Skeletal muscle tissue (tissue), 3 donors: ENCODE measurements at regions not wholly inside any gene's neighbourhood (a gene's known extent, or its start where the extent isn't known, plus 50 kb on each side); places are given as distances from the start of the nearest gene placed in this dataset.
"Not testable (repeated sequence)": the region's sequence is repeated elsewhere in the genome, so short reads cannot be mapped to it uniquely, and the experiment has no call there.

ENCODE experiments used
- H3K27ac ChIP-seq: one replicate; pipeline ENCODE4 v1.7.0; 2013; ENCODE audit warnings: mild to moderate bottlenecking, low read depth, low read length, inconsistent platforms
- H3K27me3 ChIP-seq, 3 donors: one replicate each; pipeline ENCODE4 v1.7.0; 2013; ENCODE audit warnings: low read length in 3 of 3; ENCODE audit not compliant: control insufficient read depth in 3 of 3, insufficient read depth in 3 of 3
- H3K36me3 ChIP-seq, 3 donors: one replicate each; pipeline ENCODE4 v1.7.0; 2013; ENCODE audit warnings: low read length in 3 of 3; ENCODE audit not compliant: control insufficient read depth in 3 of 3, insufficient read depth in 3 of 3
- H3K4me1 ChIP-seq, 3 donors: one replicate each; pipeline ENCODE4 v1.7.0; 2013; ENCODE audit warnings: low read length in 3 of 3, mild to moderate bottlenecking in 3 of 3; ENCODE audit not compliant: control insufficient read depth in 3 of 3, insufficient read depth in 3 of 3
- H3K4me3 ChIP-seq, 3 donors: one replicate each; pipeline ENCODE4 v1.7.0; 2013; ENCODE audit warnings: low read length in 3 of 3
- H3K9ac ChIP-seq, 3 donors: one replicate each; pipeline ENCODE4 v1.7.0; 2013; ENCODE audit warnings: low read length in 3 of 3, mild to moderate bottlenecking in 3 of 3, moderate library complexity in 2 of 3, low read depth in 1 of 3
- H3K9me3 ChIP-seq, 3 donors: one replicate each; pipeline ENCODE4 v1.7.0; 2013; ENCODE audit warnings: low read length in 3 of 3; ENCODE audit not compliant: control insufficient read depth in 3 of 3
- donor health status: Osteomylitis.

DNA sequence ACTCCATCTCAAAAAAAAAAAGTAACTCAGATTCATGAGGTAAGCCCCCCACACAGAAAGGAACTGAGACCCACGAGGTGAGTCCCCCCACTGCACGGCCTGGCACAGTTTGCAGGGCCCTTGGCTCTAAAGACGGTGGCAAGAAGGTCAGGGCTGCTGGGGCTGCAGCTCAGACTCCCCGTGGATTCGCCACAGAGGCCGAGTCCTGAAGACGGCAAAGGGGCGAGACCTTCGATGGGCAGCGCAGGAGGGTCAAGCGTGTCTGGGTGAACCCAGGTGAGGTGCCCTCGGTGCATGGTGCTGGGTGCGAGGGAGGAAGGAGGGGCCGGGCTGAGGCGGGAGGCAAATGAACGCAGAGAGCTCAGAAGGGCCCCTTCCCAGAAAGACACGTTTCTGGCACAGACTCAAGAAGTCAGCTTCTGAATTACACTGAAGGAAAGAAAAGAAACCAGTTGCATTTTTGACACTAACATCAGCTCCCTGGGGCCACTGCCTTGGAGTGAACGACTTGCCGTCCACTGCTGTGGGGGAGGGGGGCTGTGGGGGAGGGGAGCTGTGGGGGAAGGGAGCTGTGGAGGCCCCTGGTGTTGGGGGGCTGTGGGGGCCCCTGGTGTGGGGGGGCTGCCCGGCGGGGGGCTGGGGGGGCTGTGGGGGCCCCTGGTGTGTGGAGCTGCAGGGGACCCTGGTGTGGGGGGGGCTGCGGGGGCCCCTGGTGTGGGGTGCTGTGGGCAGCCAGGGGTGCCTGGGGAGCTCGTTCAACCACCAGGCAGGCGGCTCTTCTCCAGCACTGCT, 69.8 kb upstream of the METRNL start:
- Histone ChIP-seq H3K9me3 (no peaks in the 10 kb centered on the region), H3K27me3 (no peaks in the 10 kb centered on the region), H3K36me3 (peaks cover 0 to 10% (median 6%) of the 10 kb centered on the region in 3 donors), H3K4me1 (peaks cover 0 to 20% (median 10%) of the 10 kb centered on the region in 3 donors), H3K4me3 (no peak overlapping the region), H3K27ac (no peak overlapping the region), H3K9ac (no peak overlapping the region)

DNA sequence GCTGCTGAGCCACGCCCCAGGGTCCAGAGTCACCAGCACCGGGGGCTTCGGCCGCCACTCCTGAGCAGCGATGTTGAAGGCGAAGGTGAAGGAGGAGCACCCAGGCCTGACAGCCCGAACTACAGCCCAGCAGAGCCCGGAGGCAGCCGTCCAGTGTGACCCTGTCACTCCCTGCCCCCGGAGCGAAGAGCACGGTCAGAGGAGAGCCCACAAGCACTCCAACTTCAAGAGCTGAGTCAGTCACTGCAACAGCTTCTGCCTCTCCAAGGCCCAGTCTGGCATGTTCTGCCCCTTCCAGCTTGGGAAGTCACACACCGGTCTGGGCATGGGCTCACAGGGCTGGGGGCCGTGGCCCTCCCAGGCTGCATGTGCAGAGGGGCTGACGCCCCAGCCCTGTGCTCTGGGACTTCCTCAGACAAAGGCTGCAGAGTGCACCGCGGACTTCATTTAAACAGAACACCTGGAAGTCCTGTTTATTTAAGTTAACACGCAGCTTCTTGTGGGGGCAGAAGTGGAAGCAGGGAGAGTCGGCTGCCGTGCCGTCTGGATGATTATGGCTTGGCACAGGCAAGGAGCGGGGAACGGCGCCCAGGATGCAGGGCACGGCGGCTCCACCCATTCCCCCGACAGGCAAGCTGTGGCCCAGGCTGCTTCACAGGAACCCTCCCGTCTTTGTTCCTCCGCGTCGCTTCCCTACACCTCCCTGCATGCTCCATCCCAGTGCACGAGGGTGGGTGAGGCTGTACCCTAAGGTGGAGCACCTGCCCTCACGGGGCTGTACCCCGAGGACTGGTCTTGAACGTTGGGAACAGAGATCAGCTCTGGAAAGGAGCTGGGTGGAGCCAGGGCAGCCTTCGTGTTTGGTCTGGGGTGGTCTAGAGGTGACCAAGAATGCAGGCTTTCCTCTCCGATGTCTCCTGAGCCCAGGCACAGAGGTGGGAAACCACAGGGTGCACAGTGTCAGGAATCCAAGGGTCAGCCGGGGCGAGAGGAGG, 68.9 kb upstream of the METRNL start:
- Histone ChIP-seq H3K4me3 (no peak overlapping the region), H3K27ac (no peak overlapping the region), H3K4me1 (peaks cover 0 to 20% (median 10%) of the 10 kb centered on the region in 3 donors), H3K36me3 (peaks cover 0 to 3% (median 0%) of the 10 kb centered on the region in 3 donors), H3K9ac (no peak overlapping the region), H3K27me3 (no peaks in the 10 kb centered on the region), H3K9me3 (no peaks in the 10 kb centered on the region)

DNA sequence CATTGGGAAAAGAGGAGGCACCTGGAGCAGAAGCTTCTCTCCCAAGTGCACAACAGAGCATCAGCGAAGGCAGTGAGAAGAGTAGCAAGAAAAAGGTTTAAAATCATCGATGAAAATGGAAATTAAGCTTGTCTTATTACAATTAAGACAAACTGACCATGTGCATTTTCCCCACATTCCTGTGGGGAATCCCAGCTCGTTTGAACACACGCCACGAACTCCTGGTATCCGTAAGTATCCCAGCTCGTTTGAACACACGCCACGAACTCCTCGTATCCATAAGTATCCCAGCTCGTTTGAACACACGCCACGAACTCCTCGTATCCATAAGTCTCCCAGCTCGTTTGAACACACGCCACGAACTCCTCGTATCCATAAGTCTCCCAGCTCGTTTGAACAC, 67.7 kb upstream of the METRNL start:
- not testable (repeated sequence) for H3K27ac ChIP-seq, H3K36me3 ChIP-seq, H3K9ac ChIP-seq, H3K4me3 ChIP-seq, H3K27me3 ChIP-seq, H3K9me3 ChIP-seq
- peaks cover 0 to 14% (median 7%) of the 10 kb centered on the region in 3 donors for H3K4me1 ChIP-seq

DNA sequence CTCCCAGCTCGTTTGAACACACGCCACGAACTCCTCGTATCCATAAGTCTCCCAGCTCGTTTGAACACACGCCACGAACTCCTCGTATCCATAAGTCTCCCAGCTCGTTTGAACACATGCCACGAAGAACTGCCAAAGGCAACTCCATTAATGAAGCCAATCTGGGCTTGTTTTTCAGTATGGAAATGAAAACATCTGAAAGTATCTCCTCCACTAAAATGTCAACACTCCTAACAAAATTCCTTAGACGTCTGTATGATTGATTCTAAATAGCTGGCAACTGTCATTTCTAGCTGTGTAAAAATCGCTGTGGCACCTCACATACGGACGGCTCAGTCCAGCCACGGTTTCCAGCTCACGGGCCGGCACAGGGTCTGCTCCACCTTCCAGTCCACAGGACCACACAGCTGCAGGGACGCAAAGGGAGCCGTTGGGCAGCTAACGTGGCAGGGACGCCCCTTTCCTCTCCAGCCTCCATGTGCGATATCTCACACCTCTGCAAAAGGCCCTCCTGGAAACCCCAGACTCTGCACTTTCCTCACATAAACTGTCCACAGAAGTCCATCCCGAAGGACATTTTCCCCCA, 67.1 kb upstream of the METRNL start:
- Histone ChIP-seq H3K36me3 (peaks cover 0 to 3% (median 0%) of the 10 kb centered on the region in 3 donors), H3K27me3 (no peaks in the 10 kb centered on the region), H3K9me3 (no peaks in the 10 kb centered on the region), H3K27ac (no peak overlapping the region), H3K9ac (no peak overlapping the region), H3K4me1 (peaks cover 0 to 8% (median 2%) of the 10 kb centered on the region in 3 donors), H3K4me3 (no peak overlapping the region)

DNA sequence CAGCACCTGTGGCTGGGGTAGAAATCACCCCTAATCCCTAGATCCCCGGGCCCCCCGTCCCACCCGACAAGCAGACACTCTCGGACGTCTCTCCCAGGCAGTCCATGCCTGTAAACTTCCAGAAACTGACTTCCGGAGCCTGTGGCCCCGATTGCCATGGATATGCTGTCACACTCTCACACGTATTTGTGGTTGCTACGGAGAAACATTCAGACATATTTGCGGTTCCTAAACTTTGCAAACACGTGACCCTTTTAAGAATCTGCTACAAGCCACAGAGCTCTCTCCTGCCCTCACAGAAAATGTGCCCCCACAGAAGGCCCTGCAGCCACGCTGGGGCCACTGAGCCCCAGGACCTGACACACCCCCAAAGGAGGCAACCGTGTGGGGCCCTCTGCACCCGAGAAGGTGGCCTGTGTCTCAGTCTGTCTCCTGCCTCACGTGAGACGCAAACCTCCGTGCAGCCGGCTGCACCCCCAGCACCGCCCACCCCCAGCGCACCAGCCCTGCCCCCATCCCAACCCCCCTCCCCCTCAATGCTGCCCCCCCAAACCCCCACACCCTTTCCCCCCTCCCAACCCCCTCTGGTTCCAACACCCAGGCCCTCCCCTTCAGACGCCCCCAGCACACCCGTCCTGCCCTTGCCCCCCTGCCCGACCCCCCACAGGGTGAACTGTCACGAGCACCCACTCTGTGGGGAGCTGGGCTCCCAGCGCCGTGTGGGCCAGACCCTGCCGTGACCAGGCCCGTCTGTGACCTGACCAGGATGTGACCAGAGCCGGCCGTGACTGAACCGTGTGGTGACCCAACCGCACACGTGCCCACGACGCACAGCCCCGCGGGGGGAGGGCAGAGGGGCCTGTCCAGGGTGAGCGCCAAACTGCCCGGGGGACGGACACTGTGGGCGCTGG, 66.3 kb upstream of the METRNL start:
- no peak overlapping the region for H3K27ac ChIP-seq
- H3K9ac ChIP-seq, result no peak overlapping the region
- no peak overlapping the region for H3K4me3 ChIP-seq

DNA sequence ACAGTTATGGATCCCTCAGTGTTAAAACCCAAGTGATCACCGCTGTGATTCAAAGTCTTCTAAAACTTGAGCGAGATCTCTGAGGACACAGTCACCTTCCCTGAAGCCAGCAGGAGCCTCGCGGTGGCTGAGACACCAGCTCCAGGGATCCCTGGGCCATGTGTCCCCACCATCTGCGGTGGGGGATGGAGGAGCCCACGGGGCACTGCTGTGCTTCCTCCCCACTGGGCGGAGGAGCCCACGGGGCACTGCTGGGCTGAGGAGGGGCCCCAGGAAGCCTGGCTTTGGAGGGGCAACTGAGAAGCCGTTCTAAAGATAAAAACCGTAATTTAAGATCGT, 65.7 kb upstream of the METRNL start:
- H3K9me3 ChIP-seq, result no peaks in the 10 kb centered on the region
- H3K27ac ChIP-seq, result no peak overlapping the region
- no peaks in the 10 kb centered on the region for H3K4me1 ChIP-seq
- peaks cover 0 to 6% (median 0%) of the 10 kb centered on the region in 3 donors for H3K36me3 ChIP-seq
- H3K27me3 ChIP-seq, result no peaks in the 10 kb centered on the region
- H3K4me3 ChIP-seq, result no peak overlapping the region
- H3K9ac ChIP-seq, result no peak overlapping the region

More for the DNA sequence above, 66.3 kb upstream of the METRNL start:
- Histone ChIP-seq H3K9me3 (no peaks in the 10 kb centered on the region), H3K36me3 (peaks cover 0 to 6% (median 0%) of the 10 kb centered on the region in 3 donors), H3K27me3 (no peaks in the 10 kb centered on the region), H3K4me1 (no peaks in the 10 kb centered on the region)

DNA sequence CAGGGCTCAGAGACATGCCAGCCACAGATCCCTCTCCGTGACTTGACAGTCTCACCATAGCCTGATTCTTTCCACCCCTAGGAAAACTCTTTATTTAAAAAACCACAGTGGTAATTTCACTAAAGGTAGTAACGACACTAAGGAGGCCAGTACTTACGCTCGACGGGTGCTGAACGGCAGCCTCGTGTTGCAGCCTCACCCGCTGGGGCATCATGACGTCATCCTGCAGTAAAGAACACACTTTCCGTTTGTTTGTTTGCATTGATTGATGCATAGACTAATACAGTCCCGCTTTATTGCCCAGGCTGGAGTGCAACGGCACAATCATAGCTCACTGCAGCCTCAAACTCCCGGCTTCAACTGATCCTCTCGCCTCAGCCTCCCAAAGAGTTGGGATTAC, 65.1 kb upstream of the METRNL start:
- Histone ChIP-seq H3K9ac (no peak overlapping the region), H3K27me3 (no peaks in the 10 kb centered on the region), H3K27ac (no peak overlapping the region), H3K36me3 (peaks cover 0 to 6% (median 0%) of the 10 kb centered on the region in 3 donors), H3K4me3 (no peak overlapping the region), H3K9me3 (no peaks in the 10 kb centered on the region), H3K4me1 (no peaks in the 10 kb centered on the region)

DNA sequence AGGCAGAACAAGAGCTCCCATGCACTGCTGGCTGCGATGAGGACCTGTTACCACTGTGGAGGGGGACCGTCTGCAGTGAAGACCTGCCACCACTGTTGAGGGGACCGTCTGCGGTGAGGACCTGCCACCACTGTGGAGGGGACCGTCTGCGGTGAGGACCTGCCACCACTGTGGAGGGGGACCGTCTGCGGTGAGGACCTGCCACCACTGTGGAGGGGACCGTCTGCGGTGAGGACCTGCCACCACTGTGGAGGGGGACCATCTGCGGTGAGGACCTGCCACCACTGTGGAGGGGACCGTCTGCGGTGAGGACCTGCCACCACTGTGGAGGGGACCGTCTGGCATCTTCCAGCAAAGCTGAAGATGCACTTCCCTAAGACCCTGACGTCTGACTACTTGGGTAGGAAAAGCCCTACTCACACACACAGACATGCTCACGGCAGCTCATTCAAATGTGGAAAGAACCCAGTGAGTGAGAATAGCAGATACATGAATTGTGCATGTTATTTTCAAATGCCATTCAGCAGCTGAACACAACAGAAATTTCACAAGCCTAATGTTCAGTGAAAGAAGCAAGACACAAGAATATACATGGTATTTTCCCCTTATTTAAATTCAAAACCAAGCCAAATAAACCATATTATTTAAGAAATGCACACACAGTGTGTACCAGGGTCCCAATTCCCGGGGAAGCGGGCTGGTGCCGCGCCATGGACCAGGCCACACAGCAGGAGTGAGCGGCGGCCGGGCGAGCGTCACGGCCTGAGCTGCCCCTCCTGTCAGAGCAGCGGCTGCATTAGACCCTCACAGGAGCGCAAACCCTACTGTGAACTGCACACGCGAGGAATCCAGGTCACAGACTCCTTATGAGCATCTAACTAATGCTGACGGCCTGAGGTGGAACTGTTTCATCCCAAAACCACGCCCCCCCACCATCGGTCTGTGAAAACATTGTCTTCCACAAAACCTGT, 64.2 kb upstream of the METRNL start:
- Histone ChIP-seq H3K4me1 (no peaks in the 10 kb centered on the region), H3K4me3 (no peak overlapping the region), H3K27ac (no peak overlapping the region), H3K27me3 (no peaks in the 10 kb centered on the region), H3K9me3 (no peaks in the 10 kb centered on the region), H3K36me3 (peaks cover 0 to 6% (median 0%) of the 10 kb centered on the region in 3 donors), H3K9ac (no peak overlapping the region)
